ENCODE measurements at regions not wholly inside any gene's neighbourhood (a gene's known extent, or its start where the extent isn't known, plus 50 kb on each side); places are given as distances from the start of the nearest gene placed in this dataset.

DNA sequence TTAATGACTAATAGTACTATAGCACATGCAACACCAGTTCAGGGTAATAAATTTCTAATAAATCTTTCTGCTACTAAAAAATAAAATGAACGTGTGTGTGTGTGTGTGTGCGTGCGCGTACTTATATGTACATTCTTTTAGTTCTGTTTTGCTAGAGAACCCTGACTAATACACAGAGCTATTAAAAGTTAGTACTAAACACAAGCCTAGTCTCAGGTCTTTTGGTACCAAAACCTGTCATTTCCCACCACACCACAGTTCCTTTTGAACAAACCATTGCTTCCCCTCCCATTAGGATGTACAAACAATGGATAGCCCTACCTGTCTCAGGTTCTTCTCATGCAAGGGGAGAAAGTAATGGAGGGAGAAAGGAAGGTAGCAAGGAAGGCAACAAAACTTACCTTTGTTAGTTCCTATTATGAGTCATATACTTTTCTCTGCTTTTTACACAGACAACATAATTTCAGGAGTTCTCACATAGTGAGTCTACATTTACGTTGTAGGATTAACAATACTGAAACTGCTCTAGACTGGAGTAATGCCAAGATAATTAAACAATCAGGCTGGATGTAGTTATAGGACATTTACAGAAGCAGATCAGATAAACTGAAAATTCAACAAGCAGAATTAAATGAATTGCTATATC is 427.2 kb downstream of the KCNJ3 start:
- H3K4me3 ChIP-seq (ENCODE audit: low read depth, low read length), result no peak overlapping the region
- TF ChIP-seq MAX (IDR thresholded peaks at IDR 0.05; ENCODE audit: low read depth, low read length) (no peak), POLR2A (IDR thresholded peaks at IDR 0.05; ENCODE audit: extremely low read depth, insufficient read length) (no peak), MYC (IDR thresholded peaks at IDR 0.05; ENCODE audit: low read depth, low read length) (no peak)
- TF ChIP-seq, protein P1, sequence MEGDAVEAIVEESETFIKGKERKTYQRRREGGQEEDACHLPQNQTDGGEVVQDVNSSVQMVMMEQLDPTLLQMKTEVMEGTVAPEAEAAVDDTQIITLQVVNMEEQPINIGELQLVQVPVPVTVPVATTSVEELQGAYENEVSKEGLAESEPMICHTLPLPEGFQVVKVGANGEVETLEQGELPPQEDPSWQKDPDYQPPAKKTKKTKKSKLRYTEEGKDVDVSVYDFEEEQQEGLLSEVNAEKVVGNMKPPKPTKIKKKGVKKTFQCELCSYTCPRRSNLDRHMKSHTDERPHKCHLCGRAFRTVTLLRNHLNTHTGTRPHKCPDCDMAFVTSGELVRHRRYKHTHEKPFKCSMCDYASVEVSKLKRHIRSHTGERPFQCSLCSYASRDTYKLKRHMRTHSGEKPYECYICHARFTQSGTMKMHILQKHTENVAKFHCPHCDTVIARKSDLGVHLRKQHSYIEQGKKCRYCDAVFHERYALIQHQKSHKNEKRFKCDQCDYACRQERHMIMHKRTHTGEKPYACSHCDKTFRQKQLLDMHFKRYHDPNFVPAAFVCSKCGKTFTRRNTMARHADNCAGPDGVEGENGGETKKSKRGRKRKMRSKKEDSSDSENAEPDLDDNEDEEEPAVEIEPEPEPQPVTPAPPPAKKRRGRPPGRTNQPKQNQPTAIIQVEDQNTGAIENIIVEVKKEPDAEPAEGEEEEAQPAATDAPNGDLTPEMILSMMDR (IDR thresholded peaks at IDR 0.05; ENCODE audit: low read depth, low read length), result no peak
- no peak for DNase-seq (ENCODE audit: low read depth)

GRCh38 chr2:155115846-155116245 is 417.4 kb downstream of the KCNJ3 start:
- no peak for DNase-seq (ENCODE audit: low read depth)
- TF ChIP-seq, protein P1 (IDR thresholded peaks at IDR 0.05; ENCODE audit: low read depth, low read length), result no peak
- TF ChIP-seq MAX (IDR thresholded peaks at IDR 0.05; ENCODE audit: low read depth, low read length) (no peak), MYC (IDR thresholded peaks at IDR 0.05; ENCODE audit: low read depth, low read length) (no peak), POLR2A (IDR thresholded peaks at IDR 0.05; ENCODE audit: extremely low read depth, insufficient read length) (no peak)

DNA sequence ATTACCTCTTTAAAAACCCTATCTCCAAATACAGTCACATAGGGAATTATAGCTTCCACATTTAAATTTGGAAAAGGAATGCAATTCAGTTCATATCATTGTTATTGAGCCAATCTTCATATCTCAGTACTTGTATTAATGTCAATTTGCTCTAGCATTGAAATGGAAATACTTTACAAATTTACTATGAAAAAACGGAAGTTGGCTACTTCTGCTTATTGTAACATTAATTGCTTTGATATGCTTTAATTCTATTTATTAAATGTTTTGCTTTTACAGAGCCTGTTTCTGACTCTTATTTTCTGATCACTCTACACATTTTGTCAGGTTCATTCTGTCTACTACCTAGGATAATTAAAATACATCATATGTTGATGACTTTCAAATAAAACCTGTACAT is 412.6 kb downstream of the KCNJ3 start:
- no peak overlapping the region for H3K4me3 ChIP-seq (ENCODE audit: low read depth, low read length)
- no peak for DNase-seq (ENCODE audit: low read depth)
- TF ChIP-seq MAX (IDR thresholded peaks at IDR 0.05; ENCODE audit: low read depth, low read length) (no peak), POLR2A (IDR thresholded peaks at IDR 0.05; ENCODE audit: extremely low read depth, insufficient read length) (no peak), MYC (IDR thresholded peaks at IDR 0.05; ENCODE audit: low read depth, low read length) (no peak)
- TF ChIP-seq, protein P1 (IDR thresholded peaks at IDR 0.05; ENCODE audit: low read depth, low read length), result no peak

More at GRCh38 chr2:155115846-155116245, 417.4 kb downstream of the KCNJ3 start:
- no peak overlapping the region for H3K4me3 ChIP-seq (ENCODE audit: low read depth, low read length)

GRCh38 chr2:155109527-155109926 is 411.0 kb downstream of the KCNJ3 start:
- no peak overlapping the region for H3K4me3 ChIP-seq (ENCODE audit: low read depth, low read length)
- DNase-seq (ENCODE audit: low read depth), result no peak
- no peak for TF ChIP-seq MAX (IDR thresholded peaks at IDR 0.05; ENCODE audit: low read depth, low read length)
- TF ChIP-seq POLR2A (IDR thresholded peaks at IDR 0.05; ENCODE audit: extremely low read depth, insufficient read length), result no peak
- TF ChIP-seq, protein P1 (IDR thresholded peaks at IDR 0.05; ENCODE audit: low read depth, low read length), result no peak
- no peak for TF ChIP-seq MYC (IDR thresholded peaks at IDR 0.05; ENCODE audit: low read depth, low read length)

DNA sequence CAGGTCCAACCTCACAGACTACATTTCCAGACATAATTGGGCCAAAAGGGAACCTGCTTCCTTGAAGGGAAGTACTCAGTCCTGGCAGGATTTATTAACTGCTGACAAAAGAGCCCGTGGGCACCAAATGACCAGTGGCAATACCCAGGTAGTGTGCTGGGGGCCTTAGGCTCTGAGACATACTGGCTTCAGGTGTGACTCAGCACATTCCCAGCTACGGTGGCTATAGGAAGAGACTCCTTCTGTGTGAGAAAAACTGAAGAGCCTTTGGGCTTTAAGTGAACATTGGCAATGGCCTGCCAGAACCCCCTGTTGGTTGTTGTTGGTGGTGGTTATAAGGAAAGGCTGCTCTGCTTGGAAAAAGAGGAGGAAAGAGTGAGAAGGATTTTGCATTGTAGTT is 401.8 kb downstream of the KCNJ3 start:
- no peak for DNase-seq (ENCODE audit: low read depth)
- no peak overlapping the region for H3K4me3 ChIP-seq (ENCODE audit: low read depth, low read length)
- TF ChIP-seq, protein P1 (IDR thresholded peaks at IDR 0.05; ENCODE audit: low read depth, low read length), result no peak
- TF ChIP-seq MAX (IDR thresholded peaks at IDR 0.05; ENCODE audit: low read depth, low read length) (no peak), POLR2A (IDR thresholded peaks at IDR 0.05; ENCODE audit: extremely low read depth, insufficient read length) (no peak), MYC (IDR thresholded peaks at IDR 0.05; ENCODE audit: low read depth, low read length) (no peak)

Measured in NB4 (cell line).